Tibial artery (tissue), 4 donors: ENCODE measurements at regions not wholly inside any gene's neighbourhood (a gene's known extent, or its start where the extent isn't known, plus 50 kb on each side); places are given as distances from the start of the nearest gene placed in this dataset.

Experiments
- DNase-seq, 2 donors: peaks; one replicate each; pipeline ENCODE4 v3.0.0-alpha.2; 2019
- H3K27ac ChIP-seq, 2 donors: fragments of 200-600 bp; sonication (generic) in 1 of 2; 1 replicate in 1 of 2; 2 replicates in 1 of 2; pipeline ENCODE4 v1.5.1; 2018 to 2019; ENCODE audit warnings: mild to moderate bottlenecking in 1 of 2
- H3K27me3 ChIP-seq, 2 donors: fragments of 200-600 bp; sonication (generic) in 1 of 2; one replicate each; pipeline versions ENCODE4 v1.5.1 to v1.6.0; 2016 to 2019
- H3K36me3 ChIP-seq, 3 donors: fragments of 200-600 bp; sonication (generic) in 2 of 3; one replicate each; pipeline ENCODE4 v1.5.1; 2016 to 2019; ENCODE audit warnings: mild to moderate bottlenecking in 2 of 3
- H3K4me1 ChIP-seq, 4 donors: fragments of 200-600 bp; sonication (generic) in 2 of 4; 1 replicate in 3 of 4; 2 replicates in 1 of 4; pipeline ENCODE4 v1.5.1; 2016 to 2019
- H3K4me3 ChIP-seq, 2 donors: fragments of 200-600 bp; sonication (generic) in 1 of 2; 1 replicate in 1 of 2; 2 replicates in 1 of 2; pipeline ENCODE4 v1.5.1; 2018 to 2019; ENCODE audit warnings: mild to moderate bottlenecking in 2 of 2
- H3K9me3 ChIP-seq, 3 donors: fragments of 200-600 bp; sonication (generic) in 1 of 3; one replicate each; pipeline ENCODE4 v1.5.1; 2016 to 2019
- CTCF ChIP-seq, 2 experiments: fragments of 200-600 bp in 1 of 2; fragments of 450-650 bp in 1 of 2; IDR thresholded peaks; one replicate each; pipeline ENCODE4 v1.5.1; 2017 to 2019; ENCODE audit warnings: antibody characterized with exemption in 2 of 2, mild to moderate bottlenecking in 1 of 2, moderate library complexity in 1 of 2
- intact Hi-C: fragments of 100-400 bp; cut with DNase I; formaldehyde crosslinking; loops from one replicate; pipeline ENCODE4 v1.15.0; 2023; ENCODE audit warnings: low total_unique reads

GRCh38 chr11:45726493-45727054 is 61.2 kb upstream of the CHST1 start:
- DNase-seq = no peak
- no peaks in the 10 kb centered on the region for H3K4me1 ChIP-seq
- H3K27me3 ChIP-seq = no peaks in the 10 kb centered on the region
- H3K9me3 ChIP-seq = no peaks in the 10 kb centered on the region
- H3K36me3 ChIP-seq = no peaks in the 10 kb centered on the region
- no peak overlapping the region for H3K27ac ChIP-seq
- intact Hi-C loops = no loop called here
- H3K4me3 ChIP-seq = no peak overlapping the region
- TF ChIP-seq CTCF (IDR thresholded peaks at IDR 0.05) = no peak

- Histone ChIP-seq H3K27ac (no peak overlapping the region), H3K36me3 (no peaks in the 10 kb centered on the region), H3K4me3 (no peak overlapping the region), H3K27me3 (no peaks in the 10 kb centered on the region), H3K4me1 (no peaks in the 10 kb centered on the region), H3K9me3 (no peaks in the 10 kb centered on the region)
- DNase-seq = no peak
- intact Hi-C loops = no loop called here
- no peak for TF ChIP-seq CTCF (IDR thresholded peaks at IDR 0.05)
These were observed 60.5 kb upstream of the CHST1 start for GRCh38 chr11:45725776-45726492.

- Histone ChIP-seq H3K4me3 (no peak overlapping the region), H3K27me3 (no peaks in the 10 kb centered on the region), H3K36me3 (no peaks in the 10 kb centered on the region), H3K27ac (no peak overlapping the region), H3K9me3 (no peaks in the 10 kb centered on the region), H3K4me1 (no peaks in the 10 kb centered on the region)
- TF ChIP-seq CTCF (IDR thresholded peaks at IDR 0.05) = no peak
- no peak for DNase-seq
- intact Hi-C loops = no loop called here
These were observed 59.7 kb upstream of the CHST1 start for GRCh38 chr11:45725121-45725520.

- H3K36me3 ChIP-seq = no peaks in the 10 kb centered on the region
- DNase-seq = no peak
- H3K27me3 ChIP-seq = no peaks in the 10 kb centered on the region
- H3K27ac ChIP-seq = no peak overlapping the region
- no peaks in the 10 kb centered on the region for H3K9me3 ChIP-seq
- no peak overlapping the region for H3K4me3 ChIP-seq
- intact Hi-C loops = no loop called here
- no peak for TF ChIP-seq CTCF (IDR thresholded peaks at IDR 0.05)
- no peaks in the 10 kb centered on the region for H3K4me1 ChIP-seq
These were observed 58.7 kb upstream of the CHST1 start for GRCh38 chr11:45724153-45724552.

GRCh38 chr11:45723397-45723796 is 58.0 kb upstream of the CHST1 start:
- no peaks in the 10 kb centered on the region for H3K36me3 ChIP-seq
- H3K4me1 ChIP-seq = no peaks in the 10 kb centered on the region
- DNase-seq = no peak
- no peak overlapping the region for H3K4me3 ChIP-seq
- TF ChIP-seq CTCF (IDR thresholded peaks at IDR 0.05) = no peak
- H3K27me3 ChIP-seq = no peaks in the 10 kb centered on the region
- H3K27ac ChIP-seq = no peak overlapping the region
- intact Hi-C loops = no loop called here
- no peaks in the 10 kb centered on the region for H3K9me3 ChIP-seq
